ENCODE measurements at regions not wholly inside any gene's neighbourhood (a gene's known extent, or its start where the extent isn't known, plus 50 kb on each side); places are given as distances from the start of the nearest gene placed in this dataset.

- H3K4me1 ChIP-seq (replicated peaks; ENCODE audit: insufficient read depth): no peaks in the 10 kb centered on the region
- no peak overlapping the region for H2AFZ ChIP-seq
- H3K4me2 ChIP-seq: no peak overlapping the region
- ChIA-PET CTCF (no interaction called here), POLR2A (ENCODE audit: unreplicated experiment) (no interaction called here)
- no peak overlapping the region for H3K27ac ChIP-seq
- intact Hi-C loops (cut with micrococcal nuclease; ENCODE audit: unreplicated experiment): no loop called here
- H3K27me3 ChIP-seq (ENCODE audit: insufficient read depth, low read depth): no peaks in the 10 kb centered on the region
- H3K4me3 ChIP-seq: no peak overlapping the region
- H3K79me2 ChIP-seq (ENCODE audit: low read depth): no peaks in the 10 kb centered on the region
- no peak for TF ChIP-seq EZH2 (IDR thresholded peaks at IDR 0.05; ENCODE audit: low read depth)
- H3K36me3 ChIP-seq (ENCODE audit: low read depth): no peaks in the 10 kb centered on the region
- BruUV-seq (replicated peaks): no TSS peak
- H4K20me1 ChIP-seq (ENCODE audit: insufficient read depth): no peaks in the 10 kb centered on the region
- H3K9me3 ChIP-seq (ENCODE audit: insufficient read depth, low read depth): no peaks in the 10 kb centered on the region
- no peaks in the 10 kb centered on the region for H3K9me2 ChIP-seq (ENCODE audit: insufficient read depth)
- H3F3A ChIP-seq (ENCODE audit: insufficient read depth, low read depth): no peaks in the 10 kb centered on the region
- no peak for DNase-seq
These were observed 71.8 kb upstream of the MAPK10 start for GRCh38 chr4:86431543-86432116.

GRCh38 chr4:86432559-86433134, 72.8 kb upstream of the MAPK10 start:
- Histone ChIP-seq H3K4me3 (no peak overlapping the region), H3K9me2 (ENCODE audit: insufficient read depth) (no peaks in the 10 kb centered on the region), H3K9me3 (ENCODE audit: insufficient read depth, low read depth) (no peaks in the 10 kb centered on the region), H4K20me1 (ENCODE audit: insufficient read depth) (no peaks in the 10 kb centered on the region), H3K4me1 (replicated peaks; ENCODE audit: insufficient read depth) (no peaks in the 10 kb centered on the region), H3K4me2 (no peak overlapping the region), H3K27me3 (ENCODE audit: insufficient read depth, low read depth) (no peaks in the 10 kb centered on the region), H2AFZ (no peak overlapping the region), H3F3A (ENCODE audit: insufficient read depth, low read depth) (no peaks in the 10 kb centered on the region), H3K36me3 (ENCODE audit: low read depth) (no peaks in the 10 kb centered on the region), H3K79me2 (ENCODE audit: low read depth) (no peaks in the 10 kb centered on the region), H3K27ac (no peak overlapping the region)
- TF ChIP-seq EZH2 (IDR thresholded peaks at IDR 0.05; ENCODE audit: low read depth): no peak
- no peak for TF ChIP-seq CTCF (conservative IDR thresholded peaks at IDR 0.05)
- ChIA-PET CTCF (no interaction called here), POLR2A (ENCODE audit: unreplicated experiment) (no interaction called here)
- DNase-seq: no peak
- no TSS peak for BruUV-seq (replicated peaks)
- intact Hi-C loops (cut with micrococcal nuclease; ENCODE audit: unreplicated experiment): no loop called here

GRCh38 chr4:86439293-86439692, 79.4 kb upstream of the MAPK10 start:
- Histone ChIP-seq H3K4me2 (no peak overlapping the region), H3K4me3 (no peak overlapping the region), H3K4me1 (replicated peaks; ENCODE audit: insufficient read depth) (0 out of 2 replicates have a peak, but pooled peaks cover 4% of the 10 kb centered on the region), H3F3A (ENCODE audit: insufficient read depth, low read depth) (no peaks in the 10 kb centered on the region), H3K36me3 (ENCODE audit: low read depth) (no peaks in the 10 kb centered on the region), H2AFZ (no peak overlapping the region), H3K79me2 (ENCODE audit: low read depth) (no peaks in the 10 kb centered on the region), H4K20me1 (ENCODE audit: insufficient read depth) (no peaks in the 10 kb centered on the region), H3K9me2 (ENCODE audit: insufficient read depth) (no peaks in the 10 kb centered on the region), H3K9me3 (ENCODE audit: insufficient read depth, low read depth) (no peaks in the 10 kb centered on the region), H3K27me3 (ENCODE audit: insufficient read depth, low read depth) (no peaks in the 10 kb centered on the region), H3K27ac (no peak overlapping the region)
- DNase-seq: no peak
- intact Hi-C loops (cut with micrococcal nuclease; ENCODE audit: unreplicated experiment): no loop called here
- no TSS peak for BruUV-seq (replicated peaks)
- ChIA-PET POLR2A (ENCODE audit: unreplicated experiment) (no interaction called here), CTCF (no interaction called here)
- TF ChIP-seq EZH2 (IDR thresholded peaks at IDR 0.05; ENCODE audit: low read depth) (no peak), CTCF (conservative IDR thresholded peaks at IDR 0.05) (no peak)
